BE2C (cell line): ENCODE measurements at regions not wholly inside any gene's neighbourhood (a gene's known extent, or its start where the extent isn't known, plus 50 kb on each side); places are given as distances from the start of the nearest gene placed in this dataset.

Experiments
- DNase-seq: peaks from one replicate; pipeline ENCODE4 v3.0.0-alpha.2; 2020
- H3K27me3 ChIP-seq: fragments of 250-450 bp; sonication (Bioruptor Pico); 2 replicates; pipeline ENCODE4 v1.5.1; 2020; ENCODE audit warnings: mild to moderate bottlenecking
- H3K36me3 ChIP-seq: fragments of 250-450 bp; sonication (Bioruptor Pico); 2 replicates; pipeline ENCODE4 v1.5.1; 2020; ENCODE audit warnings: mild to moderate bottlenecking
- H3K4me1 ChIP-seq: fragments of 250-450 bp; sonication (Bioruptor Pico); 2 replicates; pipeline ENCODE4 v1.5.1; 2020
- H3K4me3 ChIP-seq: 2 replicates; pipeline ENCODE4 v1.5.1; 2011; ENCODE audit warnings: low read depth, low read length
- H3K9me3 ChIP-seq: fragments of 250-450 bp; sonication (Bioruptor Pico); 2 replicates; pipeline ENCODE4 v1.5.1; 2020
- CTCF ChIP-seq: IDR thresholded peaks from 2 replicates; pipeline ENCODE4 v1.5.1; 2012; ENCODE audit warnings: mild to moderate bottlenecking, low read depth, low read length

- H3K9me3 ChIP-seq, result no peaks in the 10 kb centered on the region
- H3K4me1 ChIP-seq, result no peaks in the 10 kb centered on the region
- H3K4me3 ChIP-seq, result no peak overlapping the region
- H3K27me3 ChIP-seq, result no peaks in the 10 kb centered on the region
- no peaks in the 10 kb centered on the region for H3K36me3 ChIP-seq
- DNase-seq, result no peak
- no peak for TF ChIP-seq CTCF
These were observed 1296.5 kb upstream of the SPRY2 start for GRCh38 chr13:81637457-81637856.

GRCh38 chr13:81636120-81636519, 1295.2 kb upstream of the SPRY2 start:
- Histone ChIP-seq H3K9me3 (no peaks in the 10 kb centered on the region), H3K4me1 (no peaks in the 10 kb centered on the region), H3K36me3 (no peaks in the 10 kb centered on the region), H3K27me3 (no peaks in the 10 kb centered on the region), H3K4me3 (no peak overlapping the region)
- no peak for DNase-seq
- TF ChIP-seq CTCF, result no peak

- Histone ChIP-seq H3K27me3 (no peaks in the 10 kb centered on the region), H3K36me3 (no peaks in the 10 kb centered on the region), H3K4me1 (no peaks in the 10 kb centered on the region), H3K9me3 (no peaks in the 10 kb centered on the region), H3K4me3 (no peak overlapping the region)
- no peak for DNase-seq
- TF ChIP-seq CTCF, result no peak
These were observed 1274.1 kb upstream of the SPRY2 start for GRCh38 chr13:81615031-81615430.

- no peaks in the 10 kb centered on the region for H3K4me1 ChIP-seq
- H3K9me3 ChIP-seq, result no peaks in the 10 kb centered on the region
- H3K27me3 ChIP-seq, result no peaks in the 10 kb centered on the region
- no peak for DNase-seq
- no peak overlapping the region for H3K4me3 ChIP-seq
- no peaks in the 10 kb centered on the region for H3K36me3 ChIP-seq
- TF ChIP-seq CTCF, result peak; percentile 28
These were observed 1269.7 kb upstream of the SPRY2 start for GRCh38 chr13:81610644-81611043.

- H3K4me1 ChIP-seq, result no peaks in the 10 kb centered on the region
- no peaks in the 10 kb centered on the region for H3K36me3 ChIP-seq
- no peak for DNase-seq
- no peaks in the 10 kb centered on the region for H3K27me3 ChIP-seq
- TF ChIP-seq CTCF, result no peak
- no peak overlapping the region for H3K4me3 ChIP-seq
- no peaks in the 10 kb centered on the region for H3K9me3 ChIP-seq
These were observed 1268.4 kb upstream of the SPRY2 start for GRCh38 chr13:81609335-81609734.

- DNase-seq, result no peak
- no peaks in the 10 kb centered on the region for H3K9me3 ChIP-seq
- H3K36me3 ChIP-seq, result no peaks in the 10 kb centered on the region
- TF ChIP-seq CTCF, result no peak
- H3K4me1 ChIP-seq, result no peaks in the 10 kb centered on the region; the same call in none of the 2 replicates
- no peak overlapping the region for H3K4me3 ChIP-seq
- H3K27me3 ChIP-seq, result no peaks in the 10 kb centered on the region
These were observed 1265.1 kb upstream of the SPRY2 start for GRCh38 chr13:81606074-81606473.
